Lower lobe of right lung (tissue), 2 donors: ENCODE measurements at regions not wholly inside any gene's neighbourhood (a gene's known extent, or its start where the extent isn't known, plus 50 kb on each side); places are given as distances from the start of the nearest gene placed in this dataset.

Experiments used
- ATAC-seq, 2 donors: fragments of 200-7000 bp; cut with Tn5 transposase; one replicate each; pipeline ENCODE4 v1.9.1; 2020 to 2022; ENCODE audit warnings: mild to moderate bottlenecking in 2 of 2, moderate library complexity in 2 of 2
- DNase-seq: peaks from one replicate; pipeline ENCODE4 v3.0.0-alpha.2; 2020
- H3K27ac ChIP-seq: fragments of 200-600 bp; one replicate; pipeline ENCODE4 v1.8.0; 2022
- H3K27me3 ChIP-seq: fragments of 200-600 bp; one replicate; pipeline ENCODE4 v1.8.0; 2022; ENCODE audit warnings: low read depth
- H3K36me3 ChIP-seq: fragments of 200-600 bp; one replicate; pipeline ENCODE4 v1.8.0; 2022; ENCODE audit warnings: mild to moderate bottlenecking
- H3K4me1 ChIP-seq: fragments of 200-600 bp; one replicate; pipeline ENCODE4 v1.8.0; 2022
- H3K4me3 ChIP-seq: fragments of 200-600 bp; one replicate; pipeline ENCODE4 v1.8.0; 2022; ENCODE audit warnings: mild to moderate bottlenecking
- H3K9me3 ChIP-seq: fragments of 200-600 bp; one replicate; pipeline ENCODE4 v1.8.0; 2022
- CTCF ChIP-seq: fragments of 200-600 bp; IDR thresholded peaks from one replicate; pipeline ENCODE4 v1.8.0; 2022; ENCODE audit warnings: antibody characterized with exemption, mild to moderate bottlenecking
- intact Hi-C: fragments of 100-400 bp; cut with DNase I; formaldehyde crosslinking; loops from one replicate; pipeline ENCODE4 v1.11.0; 2022
- donor health status: DM: no; HTN: yes; CAD: no; lungs with severe emphysema.

- H3K4me1 ChIP-seq, result no peaks in the 10 kb centered on the region
- H3K4me3 ChIP-seq, result no peak overlapping the region
- TF ChIP-seq CTCF, result no peak
- ATAC-seq (no peak), DNase-seq (no peak)
- no peaks in the 10 kb centered on the region for H3K36me3 ChIP-seq
- no peak overlapping the region for H3K27ac ChIP-seq
- H3K9me3 ChIP-seq, result no peaks in the 10 kb centered on the region
- intact Hi-C loops, result no loop called here
- no peaks in the 10 kb centered on the region for H3K27me3 ChIP-seq
These were observed 573.2 kb downstream of the DHX35 start for GRCh38 chr20:39535301-39535700.

- Histone ChIP-seq H3K27me3 (no peaks in the 10 kb centered on the region), H3K4me3 (no peak overlapping the region)
These were observed 572.7 kb downstream of the DHX35 start for GRCh38 chr20:39534846-39535245.

GRCh38 chr20:39533858-39534257 is 571.7 kb downstream of the DHX35 start:
- H3K9me3 ChIP-seq, result no peaks in the 10 kb centered on the region
- no peak for TF ChIP-seq CTCF
- no peak overlapping the region for H3K27ac ChIP-seq
- ATAC-seq, result no peak
- H3K27me3 ChIP-seq, result no peaks in the 10 kb centered on the region
- intact Hi-C loops, result no loop called here
- no peak for DNase-seq
- H3K4me1 ChIP-seq, result no peaks in the 10 kb centered on the region
- no peak overlapping the region for H3K4me3 ChIP-seq
- no peaks in the 10 kb centered on the region for H3K36me3 ChIP-seq

More at GRCh38 chr20:39534846-39535245, 572.7 kb downstream of the DHX35 start:
- DNase-seq (no peak), ATAC-seq (no peak)
- Histone ChIP-seq H3K9me3 (no peaks in the 10 kb centered on the region), H3K27ac (no peak overlapping the region), H3K36me3 (no peaks in the 10 kb centered on the region), H3K4me1 (no peaks in the 10 kb centered on the region)
- intact Hi-C loops, result no loop called here
- TF ChIP-seq CTCF, result no peak

- H3K4me3 ChIP-seq, result no peak overlapping the region
- no peaks in the 10 kb centered on the region for H3K9me3 ChIP-seq
- DNase-seq, result no peak
- no peaks in the 10 kb centered on the region for H3K36me3 ChIP-seq
- no peak for ATAC-seq
- no peak overlapping the region for H3K27ac ChIP-seq
- no peaks in the 10 kb centered on the region for H3K27me3 ChIP-seq
- intact Hi-C loops, result no loop called here
- TF ChIP-seq CTCF, result no peak
- no peaks in the 10 kb centered on the region for H3K4me1 ChIP-seq
These were observed 570.1 kb downstream of the DHX35 start for GRCh38 chr20:39532205-39532604.

GRCh38 chr20:39528436-39528835 is 566.3 kb downstream of the DHX35 start:
- Histone ChIP-seq H3K36me3 (no peaks in the 10 kb centered on the region), H3K27ac (no peak overlapping the region), H3K27me3 (no peaks in the 10 kb centered on the region), H3K4me3 (no peak overlapping the region), H3K9me3 (no peaks in the 10 kb centered on the region), H3K4me1 (no peaks in the 10 kb centered on the region)
- intact Hi-C loops, result no loop called here
- no peak for ATAC-seq
- DNase-seq, result no peak
- no peak for TF ChIP-seq CTCF

GRCh38 chr20:39524371-39524911 is 562.3 kb downstream of the DHX35 start:
- Histone ChIP-seq H3K27me3 (no peaks in the 10 kb centered on the region), H3K36me3 (no peaks in the 10 kb centered on the region), H3K9me3 (no peaks in the 10 kb centered on the region), H3K27ac (no peak overlapping the region), H3K4me1 (no peaks in the 10 kb centered on the region), H3K4me3 (no peak overlapping the region)
- intact Hi-C loops, result no loop called here
- TF ChIP-seq CTCF, result no peak
- ATAC-seq (no peak), DNase-seq (no peak)
